B cell (primary cell): ENCODE measurements at regions not wholly inside any gene's neighbourhood (a gene's known extent, or its start where the extent isn't known, plus 50 kb on each side); places are given as distances from the start of the nearest gene placed in this dataset.

ENCODE experiments used
- ATAC-seq: fragments of 200-7000 bp; cut with Tn5 transposase; one replicate; pipeline ENCODE4 v1.10.0; 2021; ENCODE audit warnings: low read depth, mild to moderate bottlenecking, moderate number of reproducible peaks, moderate library complexity
- CTCF ChIA-PET: fragments of 350-600 bp; sonication (Branson Sonifier 250); formaldehyde crosslinking; loops from one replicate; lab custom pipeline; 2021; ENCODE audit warnings: antibody characterized with exemption, inconsistent platforms; lab: Charles Lee
- POLR2A ChIA-PET: fragments of 350-600 bp; sonication (Branson Sonifier 250); formaldehyde crosslinking; loops from one replicate; lab custom pipeline; 2021; ENCODE audit warnings: antibody characterized with exemption; lab: Charles Lee
- DNase-seq: peaks from one replicate; pipeline ENCODE4 v3.0.0; 2013
- H2AFZ ChIP-seq: 2 replicates; pipeline ENCODE4 v1.6.1; 2012; ENCODE audit warnings: mild to moderate bottlenecking, low read depth, low read length; ENCODE audit not compliant: insufficient read depth, poor library complexity, severe bottlenecking
- H3K27ac ChIP-seq, 2 donors: 1 replicate in 1 of 2; 2 replicates in 1 of 2; pipeline ENCODE4 v1.5.1; 2012 to 2013; ENCODE audit warnings: low read length in 2 of 2, mild to moderate bottlenecking in 2 of 2, moderate library complexity in 1 of 2
- H3K27me3 ChIP-seq, 4 experiments: fragments of 200-600 bp in 1 of 4; sonication (generic) in 1 of 4; replicated peaks in 1 of 4; 1 replicate in 2 of 4; 2 replicates in 2 of 4; pipeline versions ENCODE4 v1.6.1 to v1.7.0; 2013 to 2016; ENCODE audit warnings: low read length in 3 of 4, mild to moderate bottlenecking in 2 of 4, mixed read lengths in 1 of 4, moderate library complexity in 1 of 4; ENCODE audit not compliant: insufficient read depth in 4 of 4, control insufficient read depth in 3 of 4; ENCODE audit errors: control extremely low read depth in 1 of 4
- H3K36me3 ChIP-seq, 2 experiments: replicated peaks in 1 of 2; 1 replicate in 1 of 2; 2 replicates in 1 of 2; pipeline versions ENCODE4 v1.6.1 to v1.7.1; 2013; ENCODE audit warnings: low read length in 1 of 2; ENCODE audit not compliant: insufficient read depth in 2 of 2, control insufficient read depth in 1 of 2; ENCODE audit errors: control extremely low read depth in 1 of 2, extremely low read depth in 1 of 2
- H3K4me1 ChIP-seq, 2 donors: fragments of 200-600 bp in 1 of 2; sonication (generic) in 1 of 2; 1 replicate in 1 of 2; 2 replicates in 1 of 2; pipeline versions ENCODE4 v1.5.1 to v1.6.1; 2013 to 2017; ENCODE audit warnings: low read length in 2 of 2; ENCODE audit not compliant: control insufficient read depth in 2 of 2, insufficient read depth in 2 of 2
- H3K4me2 ChIP-seq: replicated peaks from 2 replicates; pipeline ENCODE3; 2012; ENCODE audit warnings: mild to moderate bottlenecking, low read depth, low read length; ENCODE audit not compliant: poor library complexity, severe bottlenecking
- H3K4me3 ChIP-seq, 5 experiments: fragments of 200-600 bp in 1 of 5; sonication (generic) in 1 of 5; 1 replicate in 3 of 5; 2 replicates in 2 of 5; pipeline versions ENCODE4 v1.5.1 to v1.7.0; 2011 to 2016; ENCODE audit warnings: low read length in 4 of 5, mild to moderate bottlenecking in 4 of 5, low read depth in 2 of 5, control low read depth in 1 of 5, moderate library complexity in 1 of 5; ENCODE audit not compliant: insufficient read depth in 1 of 5; ENCODE audit errors: control extremely low read depth in 1 of 5, extremely low read depth in 1 of 5
- H3K79me2 ChIP-seq: fragments of 200-600 bp; sonication (generic); one replicate; pipeline ENCODE4 v1.6.0; 2016; ENCODE audit warnings: low read length; ENCODE audit not compliant: control insufficient read depth, insufficient read depth
- H3K9ac ChIP-seq: fragments of 200-600 bp; sonication (generic); 2 replicates; pipeline ENCODE4 v1.6.1; 2017; ENCODE audit warnings: mild to moderate bottlenecking, low read length, moderate library complexity
- H3K9me3 ChIP-seq, 3 donors: one replicate each; pipeline versions ENCODE4 v1.6.1 to v1.7.1; 2013; ENCODE audit warnings: low read length in 2 of 3; ENCODE audit not compliant: control insufficient read depth in 2 of 3, insufficient read depth in 1 of 3; ENCODE audit errors: control extremely low read depth in 1 of 3
- H4K20me1 ChIP-seq: 2 replicates; pipeline ENCODE4 v1.6.0; 2012; ENCODE audit warnings: mild to moderate bottlenecking, low read length; ENCODE audit not compliant: insufficient read depth, control insufficient read depth, poor library complexity, severe bottlenecking
- H3K27ac Mint-ChIP-seq: one replicate; pipeline ENCODE4 v1.8.0; 2021; ENCODE audit warnings: mixed read lengths
- H3K27me3 Mint-ChIP-seq: one replicate; pipeline ENCODE4 v1.8.0; 2021; ENCODE audit warnings: mixed read lengths
- H3K4me1 Mint-ChIP-seq: one replicate; pipeline ENCODE4 v1.8.0; 2021; ENCODE audit warnings: mixed read lengths
- H3K4me3 Mint-ChIP-seq: one replicate; pipeline ENCODE4 v1.8.0; 2021; ENCODE audit warnings: mixed read lengths
- H3K9me3 Mint-ChIP-seq: one replicate; pipeline ENCODE4 v1.8.0; 2022; ENCODE audit warnings: mixed read lengths; ENCODE audit not compliant: insufficient read depth
- EZH2 ChIP-seq: IDR thresholded peaks from 2 replicates; pipeline ENCODE4 v1.6.1; 2012; ENCODE audit warnings: borderline replicate concordance, low read depth, mild to moderate bottlenecking, moderate library complexity, low read length; ENCODE audit not compliant: insufficient read depth, poor library complexity, severe bottlenecking
- WGBS: methylation state at CpG from one replicate; pipeline ENCODE4 v1.1.5; 2013; ENCODE audit warnings: missing lambda C conversion rate; ENCODE audit not compliant: insufficient coverage; 5-methylcytosine and 5-hydroxymethylcytosine counted together
- intact Hi-C: fragments of 100-400 bp; cut with micrococcal nuclease; formaldehyde crosslinking; loops from one replicate; pipeline ENCODE4 v1.10.0; 2022
- TF ChIP-seq, protein P1 (sequence below): fragments of 200-600 bp; IDR thresholded peaks from one replicate; pipeline ENCODE4 v1.8.0; 2022; ENCODE audit warnings: antibody characterized with exemption, mild to moderate bottlenecking

- ChIA-PET CTCF (no interaction called here), POLR2A (no interaction called here)
- H4K20me1 ChIP-seq, result no peaks in the 10 kb centered on the region
- no peak for DNase-seq
- no peak overlapping the region for H2AFZ ChIP-seq
- no CpG with 5 or more reads among the region's 3 CpGs for WGBS
- no peaks in the 10 kb centered on the region for H3K9me3 Mint-ChIP-seq
- no peak overlapping the region for H3K9ac ChIP-seq
- no peak for ATAC-seq
- H3K9me3 ChIP-seq, result peaks cover 0 to 3% (median 0%) of the 10 kb centered on the region in 3 donors
- intact Hi-C loops, result no loop called here
- no peak overlapping the region for H3K4me3 ChIP-seq
- no peaks in the 10 kb centered on the region for H3K36me3 ChIP-seq
- H3K4me2 ChIP-seq, result no peak overlapping the region
- no peaks in the 10 kb centered on the region for H3K27me3 Mint-ChIP-seq
- no peaks in the 10 kb centered on the region for H3K79me2 ChIP-seq
- no peak overlapping the region for H3K4me3 Mint-ChIP-seq
- no peaks in the 10 kb centered on the region for H3K4me1 Mint-ChIP-seq
- H3K4me1 ChIP-seq, result no peaks in the 10 kb centered on the region
- TF ChIP-seq EZH2, result no peak
- TF ChIP-seq, protein P1, sequence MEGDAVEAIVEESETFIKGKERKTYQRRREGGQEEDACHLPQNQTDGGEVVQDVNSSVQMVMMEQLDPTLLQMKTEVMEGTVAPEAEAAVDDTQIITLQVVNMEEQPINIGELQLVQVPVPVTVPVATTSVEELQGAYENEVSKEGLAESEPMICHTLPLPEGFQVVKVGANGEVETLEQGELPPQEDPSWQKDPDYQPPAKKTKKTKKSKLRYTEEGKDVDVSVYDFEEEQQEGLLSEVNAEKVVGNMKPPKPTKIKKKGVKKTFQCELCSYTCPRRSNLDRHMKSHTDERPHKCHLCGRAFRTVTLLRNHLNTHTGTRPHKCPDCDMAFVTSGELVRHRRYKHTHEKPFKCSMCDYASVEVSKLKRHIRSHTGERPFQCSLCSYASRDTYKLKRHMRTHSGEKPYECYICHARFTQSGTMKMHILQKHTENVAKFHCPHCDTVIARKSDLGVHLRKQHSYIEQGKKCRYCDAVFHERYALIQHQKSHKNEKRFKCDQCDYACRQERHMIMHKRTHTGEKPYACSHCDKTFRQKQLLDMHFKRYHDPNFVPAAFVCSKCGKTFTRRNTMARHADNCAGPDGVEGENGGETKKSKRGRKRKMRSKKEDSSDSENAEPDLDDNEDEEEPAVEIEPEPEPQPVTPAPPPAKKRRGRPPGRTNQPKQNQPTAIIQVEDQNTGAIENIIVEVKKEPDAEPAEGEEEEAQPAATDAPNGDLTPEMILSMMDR, result no peak
- no peak overlapping the region for H3K27ac ChIP-seq
- no peaks in the 10 kb centered on the region for H3K27me3 ChIP-seq
- no peak overlapping the region for H3K27ac Mint-ChIP-seq
Measured at GRCh38 chr6:9890469-9890868, 524.4 kb downstream of the TFAP2A start.

DNA sequence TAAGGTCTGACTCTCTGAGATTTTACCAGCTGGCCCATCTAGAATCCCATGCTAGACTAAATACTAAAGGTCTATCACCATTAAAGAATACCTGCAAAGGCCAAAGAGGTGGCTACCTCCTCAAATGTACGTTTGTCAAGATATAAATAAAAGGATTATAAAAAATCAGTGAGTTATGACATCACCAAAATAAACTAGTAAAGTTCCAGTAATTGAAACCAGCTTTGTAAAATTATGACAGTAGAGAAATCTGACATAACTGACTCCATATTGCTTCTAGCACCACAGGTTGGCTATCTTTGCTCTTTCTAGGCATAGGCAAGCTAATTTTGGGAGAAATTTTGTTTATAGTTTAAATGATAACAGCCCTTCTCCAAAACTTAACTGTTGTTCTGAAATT is 536.3 kb downstream of the TFAP2A start:
- POLR2A ChIA-PET, result no interaction called here
- Histone ChIP-seq H3K4me1 (no peaks in the 10 kb centered on the region), H3K4me3 (no peak overlapping the region), H3K4me2 (no peak overlapping the region), H4K20me1 (no peaks in the 10 kb centered on the region), H3K9me3 (peaks cover 0 to 3% (median 3%) of the 10 kb centered on the region in 3 donors), H3K27me3 (no peaks in the 10 kb centered on the region), H3K9ac (no peak overlapping the region), H3K27ac (no peak overlapping the region), H3K79me2 (no peaks in the 10 kb centered on the region), H2AFZ (no peak overlapping the region), H3K36me3 (no peaks in the 10 kb centered on the region)
- Mint-ChIP-seq H3K4me1 (no peaks in the 10 kb centered on the region), H3K27me3 (no peaks in the 10 kb centered on the region), H3K27ac (no peak overlapping the region), H3K9me3 (peaks cover 10% of the 10 kb centered on the region), H3K4me3 (no peak overlapping the region)
- ATAC-seq (no peak), DNase-seq (no peak)
- WGBS, result no CpG with 5 or more reads among the region's 1 CpG
- TF ChIP-seq, protein P1, result no peak
- intact Hi-C loops, result no loop called here
- CTCF ChIA-PET, result no interaction called here
